LNCAP (cell line): ENCODE measurements at regions not wholly inside any gene's neighbourhood (a gene's known extent, or its start where the extent isn't known, plus 50 kb on each side); places are given as distances from the start of the nearest gene placed in this dataset.

ENCODE experiments used
- TF ChIP-seq, protein P1 (sequence below): fragments of 450-650 bp; IDR thresholded peaks from 2 replicates; pipeline ENCODE4 v1.5.1; 2017; ENCODE audit warnings: mild to moderate bottlenecking

DNA sequence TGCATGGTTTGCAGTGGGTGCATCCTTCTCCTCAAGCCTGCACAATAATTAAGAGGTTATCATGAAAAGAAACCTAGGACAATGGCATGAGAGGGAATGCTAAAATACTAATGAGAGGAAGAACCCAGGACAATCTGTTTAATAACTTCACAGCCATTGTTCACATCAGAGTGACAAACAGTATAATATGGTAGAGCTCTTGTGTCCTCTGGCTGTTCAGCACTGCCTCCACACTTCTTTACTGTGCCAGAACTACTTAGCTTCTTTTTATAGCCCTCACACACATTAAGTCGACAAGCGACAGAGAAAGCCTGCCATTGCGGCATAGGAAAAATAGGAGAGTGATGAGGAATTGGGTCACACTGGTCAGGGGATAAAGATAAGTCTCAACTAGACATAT lies 65.0 kb upstream of the MEIS2 start:
- TF ChIP-seq, protein P1, sequence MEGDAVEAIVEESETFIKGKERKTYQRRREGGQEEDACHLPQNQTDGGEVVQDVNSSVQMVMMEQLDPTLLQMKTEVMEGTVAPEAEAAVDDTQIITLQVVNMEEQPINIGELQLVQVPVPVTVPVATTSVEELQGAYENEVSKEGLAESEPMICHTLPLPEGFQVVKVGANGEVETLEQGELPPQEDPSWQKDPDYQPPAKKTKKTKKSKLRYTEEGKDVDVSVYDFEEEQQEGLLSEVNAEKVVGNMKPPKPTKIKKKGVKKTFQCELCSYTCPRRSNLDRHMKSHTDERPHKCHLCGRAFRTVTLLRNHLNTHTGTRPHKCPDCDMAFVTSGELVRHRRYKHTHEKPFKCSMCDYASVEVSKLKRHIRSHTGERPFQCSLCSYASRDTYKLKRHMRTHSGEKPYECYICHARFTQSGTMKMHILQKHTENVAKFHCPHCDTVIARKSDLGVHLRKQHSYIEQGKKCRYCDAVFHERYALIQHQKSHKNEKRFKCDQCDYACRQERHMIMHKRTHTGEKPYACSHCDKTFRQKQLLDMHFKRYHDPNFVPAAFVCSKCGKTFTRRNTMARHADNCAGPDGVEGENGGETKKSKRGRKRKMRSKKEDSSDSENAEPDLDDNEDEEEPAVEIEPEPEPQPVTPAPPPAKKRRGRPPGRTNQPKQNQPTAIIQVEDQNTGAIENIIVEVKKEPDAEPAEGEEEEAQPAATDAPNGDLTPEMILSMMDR, result no peak

DNA sequence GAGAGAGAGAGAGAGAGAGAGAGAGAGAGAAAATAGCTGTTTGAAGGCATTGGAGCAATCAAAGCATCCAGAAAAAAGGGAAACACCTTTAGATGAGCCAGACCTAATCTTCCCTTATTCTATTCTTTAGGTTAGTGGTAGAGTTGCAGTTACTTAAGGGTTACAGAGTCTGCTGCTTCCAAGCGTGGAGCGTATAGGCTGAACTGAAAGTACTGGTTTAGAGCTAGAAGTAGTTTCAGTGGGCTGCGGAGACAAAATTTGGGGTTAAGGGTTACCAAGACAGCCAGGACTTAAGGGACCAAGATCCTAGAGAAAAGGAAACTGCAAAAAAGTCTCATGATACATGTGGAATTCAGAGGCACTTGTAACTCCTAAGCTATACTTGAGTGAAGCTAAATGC lies 66.1 kb upstream of the MEIS2 start:
- TF ChIP-seq, protein P1, result no peak

DNA sequence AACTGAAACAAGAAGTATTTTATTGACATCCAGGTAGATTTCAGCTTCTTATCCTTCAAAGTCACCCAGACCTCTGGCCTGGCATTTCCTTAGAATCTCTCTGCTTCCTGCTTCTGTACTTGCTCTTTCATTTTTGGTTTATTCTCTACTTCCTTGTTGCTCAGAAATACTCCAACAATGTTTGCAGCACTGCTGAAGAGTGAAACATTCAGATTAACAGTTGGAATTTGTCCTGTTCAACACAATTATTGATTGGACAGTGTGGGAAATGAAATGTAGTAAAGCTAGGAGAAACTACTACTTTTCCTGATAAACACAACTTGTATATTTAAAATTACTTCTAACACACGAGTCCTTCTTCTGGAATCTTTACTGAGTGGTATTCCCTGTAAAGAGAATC lies 81.0 kb upstream of the MEIS2 start:
- TF ChIP-seq, protein P1, result no peak

DNA sequence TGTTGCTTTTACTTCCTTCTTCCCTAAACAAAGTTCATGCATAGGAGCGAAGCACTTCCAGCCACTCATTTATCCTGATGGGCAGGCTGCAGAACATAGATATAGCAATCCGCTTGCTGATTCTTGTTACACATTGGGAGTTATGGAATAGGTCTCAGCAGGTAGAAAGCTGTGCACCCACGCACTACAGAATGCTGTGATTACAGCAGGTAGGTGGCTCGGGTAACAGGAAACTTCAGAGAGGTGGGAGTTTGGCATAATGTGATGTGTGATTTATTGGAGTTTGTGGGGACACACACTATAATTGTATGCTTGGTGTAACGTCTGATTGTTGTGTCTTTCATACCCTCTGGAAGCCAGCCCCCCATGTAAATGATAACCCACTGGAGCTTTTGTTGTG lies 99.2 kb upstream of the MEIS2 start:
- TF ChIP-seq, protein P1, result no peak

DNA sequence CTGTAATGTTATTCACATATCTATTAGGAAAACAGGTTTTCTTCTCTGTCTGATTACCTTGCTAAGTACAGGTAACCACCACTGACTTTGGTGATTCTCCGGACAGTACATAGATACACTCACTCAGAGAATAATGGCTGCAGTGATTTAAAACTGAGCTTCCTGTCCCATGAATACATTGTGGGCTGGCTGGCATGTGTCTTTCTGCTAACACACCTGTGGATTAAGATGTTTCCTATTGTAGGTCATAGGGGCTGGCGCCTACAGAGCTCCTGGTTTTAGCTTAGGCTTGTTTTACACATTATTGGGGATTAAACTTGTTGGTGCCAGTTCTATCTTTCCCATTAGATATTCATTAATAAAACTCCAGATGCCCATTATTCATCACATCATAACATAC lies 102.7 kb upstream of the MEIS2 start:
- TF ChIP-seq, protein P1, result no peak

DNA sequence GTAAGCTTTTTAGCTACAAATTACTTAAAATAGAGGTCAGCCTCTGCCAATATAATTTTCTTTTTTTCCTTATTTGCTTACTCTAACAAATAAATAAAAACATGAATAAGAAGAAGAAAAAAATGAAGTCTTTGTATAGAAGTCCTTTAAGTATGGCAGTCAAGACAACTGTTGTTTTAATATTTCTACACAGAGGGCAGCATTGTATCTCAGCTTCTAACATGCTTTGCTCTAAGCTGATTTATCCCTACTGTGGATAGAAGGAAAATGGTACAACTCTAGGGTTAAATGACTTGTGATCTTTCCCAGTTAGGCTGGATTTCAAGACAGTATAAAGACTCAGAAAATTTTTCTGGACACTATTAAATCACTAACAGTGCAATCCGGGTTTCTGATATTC lies 104.3 kb upstream of the MEIS2 start:
- TF ChIP-seq, protein P1, result no peak

GRCh38 chr15:37206690-37207089 lies 106.3 kb upstream of the MEIS2 start:
- TF ChIP-seq, protein P1, result no peak
